ENCODE measurements at regions not wholly inside any gene's neighbourhood (a gene's known extent, or its start where the extent isn't known, plus 50 kb on each side); places are given as distances from the start of the nearest gene placed in this dataset.
"Not testable (repeated sequence)": the region's sequence is repeated elsewhere in the genome, so short reads cannot be mapped to it uniquely, and the experiment has no call there.

DNA sequence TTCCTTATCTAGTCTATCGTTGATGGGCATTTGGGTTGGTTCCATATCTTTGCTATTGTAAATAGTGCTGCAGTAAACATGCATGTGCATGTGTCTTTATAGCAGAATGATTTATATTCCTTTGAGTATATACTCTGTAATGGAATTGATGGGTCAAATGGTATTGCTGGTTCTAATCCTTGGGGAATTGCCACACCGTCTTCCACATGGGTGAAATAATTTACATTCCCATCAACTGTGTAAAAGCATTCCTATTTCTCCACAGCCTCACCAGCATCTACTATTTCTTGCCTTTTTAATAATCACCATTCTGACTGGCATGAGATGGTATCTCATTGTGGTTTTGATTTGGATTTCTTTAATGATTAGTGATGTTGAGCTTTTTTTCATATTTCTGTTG lies 430.5 kb upstream of the TMPRSS15 start:
- DNase-seq = not testable (repeated sequence)

DNA sequence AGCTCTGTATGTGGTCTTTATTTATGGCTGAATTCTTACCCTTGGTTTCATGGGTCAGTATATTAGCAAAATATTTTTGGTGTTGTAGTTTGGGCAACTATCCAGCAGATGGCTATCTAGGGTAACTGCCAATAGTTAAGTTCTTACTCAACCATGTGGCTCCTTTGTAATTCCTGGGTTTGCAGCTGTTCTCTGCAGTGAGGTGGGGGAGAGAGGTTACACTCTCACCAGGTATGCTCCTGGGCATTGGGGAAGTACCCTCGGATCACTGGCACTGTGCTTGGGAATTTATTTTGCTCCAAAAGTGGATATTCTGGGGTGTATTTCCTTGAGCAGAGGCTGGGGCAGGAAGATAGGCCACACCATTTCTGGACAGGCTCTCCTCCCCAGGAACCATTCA lies 436.7 kb upstream of the TMPRSS15 start:
- DNase-seq = no peak

DNA sequence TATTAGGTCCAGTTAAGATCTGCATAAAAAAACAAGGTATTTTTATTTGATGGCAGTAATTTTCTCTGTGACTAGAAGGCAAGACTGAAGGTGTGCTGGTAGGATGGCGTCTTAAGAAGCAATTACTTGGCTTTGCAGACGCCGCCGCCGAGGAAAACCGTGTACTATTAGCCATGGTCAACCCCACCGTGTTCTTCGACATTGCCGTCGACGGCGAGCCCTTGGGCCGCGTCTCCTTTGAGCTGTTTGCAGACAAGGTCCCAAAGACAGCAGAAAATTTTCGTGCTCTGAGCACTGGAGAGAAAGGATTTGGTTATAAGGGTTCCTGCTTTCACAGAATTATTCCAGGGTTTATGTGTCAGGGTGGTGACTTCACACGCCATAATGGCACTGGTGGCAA lies 454.0 kb upstream of the TMPRSS15 start:
- not testable (repeated sequence) for DNase-seq

DNA sequence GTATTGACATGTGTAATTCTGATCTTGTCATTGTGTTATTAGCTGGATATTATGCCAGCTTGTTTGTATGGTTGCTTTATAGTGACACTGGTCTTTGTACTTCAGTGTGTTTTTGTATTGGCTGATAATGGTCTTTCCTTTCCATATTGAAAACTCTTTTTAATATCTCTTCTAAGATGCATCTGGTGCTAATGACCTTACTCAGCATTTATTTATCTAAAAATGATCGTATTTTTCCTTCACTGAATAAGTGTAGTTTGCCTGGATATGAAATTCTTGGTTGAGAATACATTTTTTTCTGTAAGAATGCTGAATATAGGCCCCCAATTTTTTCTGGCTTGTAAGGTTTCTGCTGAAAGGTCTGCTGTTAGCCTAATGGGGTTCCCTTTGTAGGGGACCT lies 465.5 kb upstream of the TMPRSS15 start:
- DNase-seq = no peak

DNA sequence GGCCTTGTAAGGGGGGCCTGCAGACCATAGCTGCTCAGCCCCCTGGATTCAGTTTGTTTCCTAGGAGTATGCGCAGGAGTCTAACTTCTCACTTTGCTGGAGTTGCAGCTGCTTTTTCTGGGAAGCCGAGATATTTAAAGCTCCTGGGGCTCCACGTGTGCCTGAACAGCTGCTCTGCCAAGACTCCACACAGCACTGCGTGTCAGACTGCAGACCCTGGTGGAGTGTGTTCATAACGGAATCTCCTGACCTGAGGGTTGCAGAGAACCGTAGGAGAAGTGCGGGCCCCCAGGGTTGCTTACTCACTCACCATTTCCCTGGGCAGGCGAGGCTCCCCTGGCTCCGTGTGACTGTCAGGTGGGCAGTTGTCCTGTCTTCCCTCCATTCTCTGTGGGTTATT lies 474.3 kb upstream of the TMPRSS15 start:
- no peak for DNase-seq

DNA sequence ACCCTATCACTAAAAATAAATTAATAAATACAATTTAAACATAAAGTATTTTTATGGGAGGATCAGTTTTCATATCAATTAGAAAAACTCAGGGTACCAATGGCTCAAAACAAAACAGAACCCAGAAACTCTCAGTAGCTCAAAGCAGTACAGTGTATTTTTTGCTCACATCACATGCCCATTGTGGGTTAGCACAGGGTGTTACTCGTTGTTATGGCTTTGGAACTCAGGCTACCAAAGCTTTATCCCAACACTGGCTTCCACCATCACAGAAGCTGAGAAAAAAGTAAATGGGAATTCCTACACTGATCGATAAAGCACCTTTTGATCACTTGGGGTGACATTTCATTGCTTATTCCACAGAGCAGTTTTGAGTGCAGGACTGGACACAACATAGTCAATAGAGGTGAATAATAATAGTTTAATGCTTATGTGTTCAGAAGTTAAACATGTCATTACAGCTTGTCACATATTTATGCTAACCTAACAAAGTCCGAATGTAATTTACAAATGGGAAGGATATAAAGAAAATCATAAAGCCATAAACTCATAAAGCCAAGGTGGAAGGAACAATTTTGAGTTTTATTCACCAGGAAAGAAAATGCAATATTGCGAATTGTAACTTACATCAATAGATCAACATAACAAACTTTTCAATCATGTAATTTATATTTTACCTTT lies 484.5 kb upstream of the TMPRSS15 start:
- no peak for DNase-seq

DNA sequence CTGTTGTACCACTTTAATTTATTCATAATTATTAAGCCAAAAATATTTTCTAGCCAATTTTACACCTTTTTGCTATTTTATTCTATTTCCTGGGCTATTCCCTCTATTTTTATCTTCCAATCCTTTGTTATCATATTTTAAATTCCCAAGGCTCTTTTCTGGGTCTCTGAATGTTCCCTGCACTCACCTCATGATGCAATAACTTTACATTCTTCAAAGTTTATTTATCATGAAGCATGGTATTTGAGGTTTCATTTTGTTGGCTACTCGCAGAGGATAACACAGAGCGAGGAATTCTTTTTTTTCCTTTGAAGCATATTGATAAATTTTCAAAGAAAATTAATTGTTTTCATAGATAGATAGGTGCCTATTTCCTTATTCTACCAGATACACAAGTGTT lies 489.8 kb upstream of the TMPRSS15 start:
- DNase-seq = no peak

DNA sequence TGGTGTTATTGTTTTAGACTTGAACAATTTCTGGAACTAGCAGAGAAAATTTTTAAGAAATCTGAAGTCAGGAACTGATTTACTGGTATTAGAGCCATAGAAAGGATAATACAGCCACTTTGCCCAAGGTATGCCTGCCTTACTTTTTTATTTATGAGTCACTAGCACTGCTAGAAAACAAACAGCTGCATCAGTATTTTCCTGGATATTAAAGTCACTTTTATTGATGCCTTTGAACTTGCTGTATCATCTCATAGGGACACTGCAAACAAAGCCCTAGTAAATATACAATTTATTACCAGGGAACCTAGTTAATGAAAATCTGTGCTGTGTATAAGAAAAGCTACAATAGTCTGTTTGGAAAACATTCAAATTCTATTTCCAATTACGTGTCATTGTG lies 490.8 kb upstream of the TMPRSS15 start:
- no peak for DNase-seq

DNA sequence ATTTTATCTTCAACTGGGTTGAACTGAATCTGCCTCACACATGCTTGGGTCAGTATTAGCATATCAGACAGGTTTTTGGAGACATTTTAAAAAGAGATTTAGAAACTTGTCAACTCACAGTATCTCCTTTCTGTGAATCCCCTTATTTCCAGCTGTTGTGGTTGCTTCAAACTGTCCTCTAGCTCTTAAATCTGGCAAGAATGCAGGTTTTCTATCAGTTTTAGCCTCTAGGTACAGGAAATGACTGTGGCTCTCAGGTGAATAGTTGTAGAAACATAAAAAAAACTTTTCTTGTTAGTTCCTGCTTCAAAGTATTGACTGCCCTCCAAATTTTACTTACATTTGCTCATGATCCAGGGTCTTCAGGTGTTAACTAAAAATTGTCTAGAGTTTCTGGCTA lies 495.7 kb upstream of the TMPRSS15 start:
- no peak for DNase-seq

- no peak for DNase-seq
These were observed 499.1 kb upstream of the TMPRSS15 start for GRCh38 chr21:18902660-18903059.

DNA sequence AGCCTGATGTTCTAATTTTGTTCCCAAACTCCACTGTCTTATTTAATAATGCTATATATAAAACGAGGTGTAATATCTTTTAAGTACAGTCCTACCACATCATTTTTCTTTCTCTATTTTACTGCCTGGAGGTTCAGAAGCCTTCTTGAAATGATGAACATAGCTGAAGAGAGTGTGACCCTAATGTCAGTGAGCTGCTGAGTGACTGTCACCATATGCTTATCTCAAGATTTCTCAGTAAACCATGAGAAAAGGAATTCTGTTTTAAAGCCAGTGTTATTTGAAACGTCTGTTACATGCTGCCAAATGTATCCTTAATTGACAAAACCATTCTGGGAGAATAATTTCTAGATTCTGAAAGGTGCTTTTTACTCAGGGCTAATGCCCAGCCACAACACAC lies 503.5 kb upstream of the TMPRSS15 start:
- DNase-seq = no peak

- DNase-seq = no peak
These were observed 505.1 kb upstream of the TMPRSS15 start for GRCh38 chr21:18908641-18909040.

DNA sequence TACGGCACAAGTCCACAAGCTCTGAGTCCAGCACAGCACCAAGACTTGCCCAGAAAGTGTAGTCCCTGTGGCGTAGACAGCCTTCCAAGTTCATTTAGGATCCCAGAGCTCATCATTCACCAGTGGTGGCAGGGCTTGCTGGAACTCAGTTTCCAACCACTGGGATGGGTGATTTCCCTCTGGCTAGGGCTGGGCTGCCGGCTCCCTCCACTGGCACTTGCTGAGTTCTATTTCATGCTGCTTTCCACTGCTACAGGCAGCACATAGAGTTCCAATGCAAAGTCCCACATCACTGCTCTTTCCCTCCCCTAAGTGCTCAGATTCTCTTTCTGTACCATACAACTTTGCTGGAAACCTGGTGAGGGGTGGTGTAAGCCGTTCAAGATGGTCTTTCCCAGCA lies 510.3 kb upstream of the TMPRSS15 start:
- no peak for DNase-seq

DNA sequence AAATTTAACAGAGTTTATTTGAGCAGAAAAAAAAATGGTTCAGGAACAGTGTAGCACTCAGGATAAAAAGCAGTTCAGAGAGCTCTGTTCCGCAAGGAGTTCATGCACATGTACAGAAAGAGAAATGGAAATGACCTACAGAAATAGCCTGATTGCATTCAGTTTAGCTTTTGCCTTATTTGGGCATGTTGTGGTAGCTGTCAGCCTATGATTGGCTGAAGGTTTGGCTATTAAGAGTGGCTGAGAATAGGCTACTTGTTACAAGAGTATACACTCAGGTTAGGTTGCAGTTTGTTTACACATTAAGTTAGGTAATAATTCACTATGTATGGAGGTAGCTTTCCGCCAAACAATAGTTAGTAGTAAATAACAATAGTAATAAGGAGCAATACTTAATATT lies 511.0 kb upstream of the TMPRSS15 start:
- no peak for DNase-seq

- no peak for DNase-seq
These were observed 514.0 kb upstream of the TMPRSS15 start for GRCh38 chr21:18917622-18918021.

DNA sequence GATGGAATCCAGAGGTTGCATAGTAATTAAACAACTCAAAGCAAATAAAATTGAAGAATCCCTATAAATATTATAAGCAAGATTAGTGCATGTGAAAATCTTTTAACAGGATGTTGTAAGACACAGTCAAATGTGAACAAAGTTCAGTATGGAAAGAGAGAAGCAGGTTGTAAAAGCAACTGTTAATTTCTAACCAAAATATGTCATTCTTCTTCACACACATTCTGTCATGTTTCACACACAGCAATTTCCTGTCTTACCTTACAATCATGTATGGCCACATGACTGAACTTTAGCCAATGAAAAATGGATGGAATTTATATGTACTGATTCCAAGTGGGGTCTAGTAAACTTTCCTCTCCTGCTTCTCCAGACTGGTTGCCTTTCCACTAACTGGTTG lies 527.7 kb upstream of the TMPRSS15 start:
- no peak for DNase-seq

- no peak for DNase-seq
These were observed 533.8 kb upstream of the TMPRSS15 start for GRCh38 chr21:18937337-18937736.

- no peak for DNase-seq
These were observed 537.2 kb upstream of the TMPRSS15 start for GRCh38 chr21:18940791-18941190.

GRCh38 chr21:18950045-18950740 lies 546.6 kb upstream of the TMPRSS15 start:
- DNase-seq = no peak

DNA sequence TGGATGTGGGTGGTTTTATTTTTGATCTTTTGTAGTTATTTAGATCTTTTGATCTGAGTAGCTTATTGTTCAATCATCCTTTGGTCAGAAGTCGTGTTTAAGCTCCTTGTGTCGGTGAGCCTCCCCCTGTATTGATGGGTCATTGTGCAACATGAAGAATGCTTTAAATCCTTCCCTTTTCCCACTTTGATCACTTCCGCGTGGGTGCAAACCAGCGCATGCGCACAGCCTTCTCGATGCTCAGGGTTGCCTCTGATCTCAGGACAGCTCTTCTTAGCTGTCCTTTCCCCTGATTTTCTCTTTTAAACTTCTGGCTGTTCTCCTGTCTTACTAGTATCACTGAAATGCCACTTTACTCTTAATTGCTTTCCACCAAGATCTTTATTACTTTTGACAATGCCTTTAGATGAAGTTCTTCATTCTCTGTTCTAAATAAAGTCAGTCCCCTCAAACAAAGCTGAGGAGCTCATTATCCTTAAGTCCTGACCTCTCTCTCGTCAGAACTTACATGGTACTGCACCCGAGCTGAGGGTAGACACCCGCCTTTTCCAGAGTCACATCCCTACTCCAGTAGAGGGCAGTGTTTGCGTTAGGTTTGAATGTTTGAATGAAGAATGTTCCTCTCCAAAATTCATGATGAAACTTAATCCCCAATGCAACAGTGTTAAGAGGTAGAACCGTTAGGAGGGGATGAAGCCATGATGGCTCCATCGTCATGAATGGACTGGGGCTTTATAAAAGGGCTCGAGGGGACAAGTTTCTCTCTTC lies 547.9 kb upstream of the TMPRSS15 start:
- DNase-seq = no peak

- DNase-seq = no peak
These were observed 550.9 kb upstream of the TMPRSS15 start for GRCh38 chr21:18954441-18954844.

DNA sequence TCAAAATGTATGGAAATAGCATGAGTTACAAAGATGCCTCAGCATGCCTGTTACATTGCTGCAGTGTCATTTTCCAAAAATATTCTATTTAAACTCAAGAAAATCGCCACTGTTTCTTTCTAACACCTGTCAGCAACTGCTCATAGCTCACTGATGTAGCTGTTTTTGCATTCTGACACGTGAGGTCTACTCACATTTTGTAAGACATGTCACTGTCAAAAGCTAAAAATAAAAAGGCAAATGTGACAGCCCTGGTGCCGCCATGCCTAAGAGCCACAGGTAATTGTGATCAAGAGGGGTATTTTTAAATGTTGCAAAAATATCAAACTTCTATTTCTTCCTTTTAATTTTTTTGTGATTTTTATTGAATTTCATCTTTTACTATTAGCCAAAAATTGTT lies 556.2 kb upstream of the TMPRSS15 start:
- DNase-seq = no peak

- DNase-seq = no peak
These were observed 556.7 kb upstream of the TMPRSS15 start for GRCh38 chr21:18960306-18960705.

- no peak for DNase-seq
These were observed 566.8 kb upstream of the TMPRSS15 start for GRCh38 chr21:18970416-18970815.

Data from GOT3 (cell line).